ENCODE measurements at regions not wholly inside any gene's neighbourhood (a gene's known extent, or its start where the extent isn't known, plus 50 kb on each side); places are given as distances from the start of the nearest gene placed in this dataset.

GRCh38 chr5:130992621-130993020 lies 172.4 kb downstream of the HINT1 start:
- H4K91ac ChIP-seq (replicated peaks; ENCODE audit: insufficient read length, low read length) = no peak overlapping the region
- no peak overlapping the region for H2BK20ac ChIP-seq (ENCODE audit: low read length)
- H4K8ac ChIP-seq (ENCODE audit: extremely low read depth, insufficient read depth, low read length) = no peak overlapping the region
- 6% methylated on average over 1 of the region's 1 CpG; no CpG with 5 or more reads in 1 of the 2 experiments for WGBS, 2 experiments (ENCODE audit: extremely low coverage in 1 of 2, insufficient coverage in 1 of 2, insufficient read length in 1 of 2, insufficient replicate concordance in 2 of 2, low coverage in 1 of 2, low lambda C conversion rate in 2 of 2, missing lambda C conversion rate in 1 of 2)
- H2BK120ac ChIP-seq (replicated peaks; ENCODE audit: low read depth, low read length) = no peak overlapping the region
- POLR2A ChIA-PET (ENCODE audit: partially characterized antibody) = no interaction called here
- no peak overlapping the region for H2BK15ac ChIP-seq (ENCODE audit: low read length)
- no peak overlapping the region for H3K23ac ChIP-seq (ENCODE audit: insufficient read length)
- no peaks in the 10 kb centered on the region for H3K23me2 ChIP-seq (ENCODE audit: low read depth, low read length)
- H3K79me2 ChIP-seq (ENCODE audit: control insufficient read depth in 1 of 2, insufficient read depth in 2 of 2, low read length in 2 of 2) = no peaks in the 10 kb centered on the region
- H2BK5ac ChIP-seq (ENCODE audit: low read depth, low read length) = no peak overlapping the region
- no peaks in the 10 kb centered on the region for H4K20me1 ChIP-seq (replicated peaks in 1 of 2; ENCODE audit: control insufficient read depth in 1 of 2, insufficient read depth in 2 of 2, low read length in 2 of 2)
- no peaks in the 10 kb centered on the region for H3K4me1 ChIP-seq (replicated peaks in 1 of 4; ENCODE audit: control insufficient read depth in 3 of 4, insufficient read depth in 4 of 4, low read length in 3 of 4)
- H3K27me3 ChIP-seq (replicated peaks in 1 of 4; ENCODE audit: control insufficient read depth in 3 of 4, extremely low read depth in 1 of 4, insufficient read depth in 3 of 4, low read length in 3 of 4) = no peaks in the 10 kb centered on the region
- no peak overlapping the region for H3K4me2 ChIP-seq (ENCODE audit: insufficient read depth in 1 of 2, low read depth in 2 of 2, low read length in 2 of 2)
- H2AFZ ChIP-seq (ENCODE audit: low read length) = peak overlapping the region; percentile 93; the same call in 1 of the 2 replicates
- H2AK5ac ChIP-seq (ENCODE audit: low read depth, low read length) = no peak overlapping the region
- no peaks in the 10 kb centered on the region for H3K36me3 ChIP-seq (ENCODE audit: control insufficient read depth in 2 of 4, insufficient read depth in 4 of 4, low read length in 3 of 4)
- DNase-seq (ENCODE audit: low read depth in 1 of 2, low spot score in 2 of 2) (no peak), FAIRE-seq (no peak)
- no peak overlapping the region for H3K4ac ChIP-seq (replicated peaks; ENCODE audit: insufficient read length, low read depth, low read length)
- H3K27ac ChIP-seq (ENCODE audit: low read depth, low read length) = no peak overlapping the region
- CTCF ChIA-PET (ENCODE audit: partially characterized antibody) = no interaction called here
- H3K79me1 ChIP-seq (ENCODE audit: low read depth, low read length) = no peaks in the 10 kb centered on the region
- H4K5ac ChIP-seq (ENCODE audit: insufficient read length, low read depth, low read length) = no peak overlapping the region
- no peak overlapping the region for H3K9ac ChIP-seq (replicated peaks in 1 of 4; ENCODE audit: extremely low read depth in 1 of 4, low read depth in 3 of 4, low read length in 3 of 4)
- H3K4me3 ChIP-seq (ENCODE audit: extremely low read depth in 1 of 4, insufficient read depth in 2 of 4, low read depth in 3 of 4, low read length in 4 of 4) = no peak overlapping the region
- no peak overlapping the region for H3K18ac ChIP-seq (ENCODE audit: extremely low read depth, low read length)
- no peak overlapping the region for H3K56ac ChIP-seq (replicated peaks; ENCODE audit: insufficient read length, low read depth, low read length)
- H3K14ac ChIP-seq (ENCODE audit: insufficient read length) = no peak overlapping the region
- no peak overlapping the region for H2BK12ac ChIP-seq (ENCODE audit: low read depth, low read length)
- TF ChIP-seq BRCA1 (IDR thresholded peaks at IDR 0.05; ENCODE audit: low read depth, low read length) (no peak), SP2 (IDR thresholded peaks at IDR 0.05; ENCODE audit: low read length) (no peak), RBBP5 (IDR thresholded peaks at IDR 0.05; ENCODE audit: borderline replicate concordance, low read depth, low read length) (no peak), USF2 (IDR thresholded peaks at IDR 0.05; ENCODE audit: low read length) (no peak), EZH2 (IDR thresholded peaks at IDR 0.05; ENCODE audit: low read depth, low read length, severe bottlenecking) (no peak), SUZ12 (IDR thresholded peaks at IDR 0.05; ENCODE audit: low read length) (no peak), TAF1 (IDR thresholded peaks at IDR 0.05; ENCODE audit: low read depth, low read length) (no peak), TCF12 (IDR thresholded peaks at IDR 0.05; ENCODE audit: low read depth, low read length) (no peak)
- H3K9me3 ChIP-seq (ENCODE audit: insufficient read depth in 2 of 2, low read depth in 1 of 2, low read length in 1 of 2) = no peaks in the 10 kb centered on the region

Measured in H1 (cell line).